ENCODE measurements at regions not wholly inside any gene's neighbourhood (a gene's known extent, or its start where the extent isn't known, plus 50 kb on each side); places are given as distances from the start of the nearest gene placed in this dataset.

GRCh38 chr2:209046163-209046562, 377.7 kb upstream of the MAP2 start:
- Histone ChIP-seq H3K4ac (replicated peaks; ENCODE audit: insufficient read length, low read depth, low read length) (no peak overlapping the region), H3K27ac (ENCODE audit: low read depth, low read length) (no peak overlapping the region), H3K9ac (replicated peaks in 1 of 4; ENCODE audit: extremely low read depth in 1 of 4, low read depth in 3 of 4, low read length in 3 of 4) (no peak overlapping the region), H4K5ac (ENCODE audit: insufficient read length, low read depth, low read length) (no peak overlapping the region), H3K36me3 (ENCODE audit: control insufficient read depth in 2 of 4, insufficient read depth in 4 of 4, low read length in 3 of 4) (no peaks in the 10 kb centered on the region), H2AFZ (ENCODE audit: low read length) (no peak overlapping the region), H3K14ac (ENCODE audit: insufficient read length) (no peak overlapping the region), H3K79me2 (ENCODE audit: control insufficient read depth in 1 of 2, insufficient read depth in 2 of 2, low read length in 2 of 2) (no peaks in the 10 kb centered on the region), H4K8ac (ENCODE audit: extremely low read depth, insufficient read depth, low read length) (no peak overlapping the region), H3K4me3 (ENCODE audit: extremely low read depth in 1 of 4, insufficient read depth in 2 of 4, low read depth in 3 of 4, low read length in 4 of 4) (no peak overlapping the region), H3K4me2 (ENCODE audit: insufficient read depth in 1 of 2, low read depth in 2 of 2, low read length in 2 of 2) (no peak overlapping the region), H3K4me1 (replicated peaks in 1 of 4; ENCODE audit: control insufficient read depth in 3 of 4, insufficient read depth in 4 of 4, low read length in 3 of 4) (no peaks in the 10 kb centered on the region), H3K23ac (ENCODE audit: insufficient read length) (no peak overlapping the region), H3K9me3 (ENCODE audit: insufficient read depth in 2 of 2, low read depth in 1 of 2, low read length in 1 of 2) (no peaks in the 10 kb centered on the region), H4K20me1 (replicated peaks in 1 of 2; ENCODE audit: control insufficient read depth in 1 of 2, insufficient read depth in 2 of 2, low read length in 2 of 2) (no peaks in the 10 kb centered on the region), H2AK5ac (ENCODE audit: low read depth, low read length) (no peak overlapping the region), H2BK15ac (ENCODE audit: low read length) (no peak overlapping the region), H2BK5ac (ENCODE audit: low read depth, low read length) (no peak overlapping the region), H2BK20ac (ENCODE audit: low read length) (no peak overlapping the region), H4K91ac (replicated peaks; ENCODE audit: insufficient read length, low read length) (no peak overlapping the region), H3K27me3 (replicated peaks in 1 of 4; ENCODE audit: control insufficient read depth in 3 of 4, extremely low read depth in 1 of 4, insufficient read depth in 3 of 4, low read length in 3 of 4) (no peaks in the 10 kb centered on the region), H3K56ac (replicated peaks; ENCODE audit: insufficient read length, low read depth, low read length) (no peak overlapping the region), H3K23me2 (ENCODE audit: low read depth, low read length) (no peaks in the 10 kb centered on the region), H3K79me1 (ENCODE audit: low read depth, low read length) (no peaks in the 10 kb centered on the region), H3K18ac (ENCODE audit: extremely low read depth, low read length) (no peak overlapping the region), H2BK12ac (ENCODE audit: low read depth, low read length) (no peak overlapping the region), H2BK120ac (replicated peaks; ENCODE audit: low read depth, low read length) (no peak overlapping the region)
- DNase-seq (ENCODE audit: low read depth in 1 of 2, low spot score in 2 of 2) = no peak
- TF ChIP-seq TEAD4 (IDR thresholded peaks at IDR 0.05; ENCODE audit: low read depth, low read length) (no peak), SRF (IDR thresholded peaks at IDR 0.05; ENCODE audit: low read depth, low read length) (no peak), HDAC6 (IDR thresholded peaks at IDR 0.05; ENCODE audit: low read depth, low read length) (no peak), RBBP5 (IDR thresholded peaks at IDR 0.05; ENCODE audit: borderline replicate concordance, low read depth, low read length) (no peak), POLR2A (IDR thresholded peaks at IDR 0.05; ENCODE audit: control extremely low read depth in 1 of 2, low read depth in 2 of 2, low read length in 2 of 2) (no peak), MAX (IDR thresholded peaks at IDR 0.05) (no peak), JUND (IDR thresholded peaks at IDR 0.05; ENCODE audit: low read length) (no peak), SAP30 (IDR thresholded peaks at IDR 0.05; ENCODE audit: insufficient read depth, insufficient replicate concordance, low read length) (no peak), SP1 (IDR thresholded peaks at IDR 0.05; ENCODE audit: low read depth, low read length) (no peak)
- no peak for FAIRE-seq
- ChIA-PET POLR2A (ENCODE audit: partially characterized antibody) (no interaction called here), CTCF (ENCODE audit: partially characterized antibody) (no interaction called here)
- 92% methylated on average over 2 of the region's 2 CpGs; no CpG with 5 or more reads in 1 of the 2 experiments for WGBS, 2 experiments (ENCODE audit: extremely low coverage in 1 of 2, insufficient coverage in 1 of 2, insufficient read length in 1 of 2, insufficient replicate concordance in 2 of 2, low coverage in 1 of 2, low lambda C conversion rate in 2 of 2, missing lambda C conversion rate in 1 of 2)
